ENCODE measurements at regions not wholly inside any gene's neighbourhood (a gene's known extent, or its start where the extent isn't known, plus 50 kb on each side); places are given as distances from the start of the nearest gene placed in this dataset.
"Not testable (repeated sequence)": the region's sequence is repeated elsewhere in the genome, so short reads cannot be mapped to it uniquely, and the experiment has no call there.

- DNase-seq = no peak
Observed at GRCh38 chr4:137825505-137825904, 293.2 kb upstream of the PCDH18 start.

GRCh38 chr4:137823007-137823406 lies 290.7 kb upstream of the PCDH18 start:
- DNase-seq = no peak

DNA sequence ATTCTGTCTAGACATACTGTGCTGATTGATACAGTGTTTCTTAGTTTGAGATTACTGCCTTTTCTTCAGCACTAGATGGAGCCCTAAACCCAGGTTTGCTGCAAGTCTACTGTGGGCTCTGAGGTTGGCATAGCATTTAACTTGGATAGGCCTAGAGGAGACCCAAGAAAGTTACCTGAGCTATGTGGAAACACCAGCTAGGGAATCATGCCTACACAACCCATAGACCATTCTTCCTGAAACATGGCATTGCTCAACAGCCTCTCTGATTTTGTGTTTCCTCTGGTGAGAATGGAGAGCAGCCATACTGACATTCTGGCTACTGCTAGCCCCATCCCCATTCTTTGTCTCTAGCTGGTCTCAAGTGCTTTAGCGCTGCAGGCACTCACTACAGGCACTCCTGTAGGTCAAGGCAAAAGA lies 287.7 kb upstream of the PCDH18 start:
- DNase-seq = no peak

DNA sequence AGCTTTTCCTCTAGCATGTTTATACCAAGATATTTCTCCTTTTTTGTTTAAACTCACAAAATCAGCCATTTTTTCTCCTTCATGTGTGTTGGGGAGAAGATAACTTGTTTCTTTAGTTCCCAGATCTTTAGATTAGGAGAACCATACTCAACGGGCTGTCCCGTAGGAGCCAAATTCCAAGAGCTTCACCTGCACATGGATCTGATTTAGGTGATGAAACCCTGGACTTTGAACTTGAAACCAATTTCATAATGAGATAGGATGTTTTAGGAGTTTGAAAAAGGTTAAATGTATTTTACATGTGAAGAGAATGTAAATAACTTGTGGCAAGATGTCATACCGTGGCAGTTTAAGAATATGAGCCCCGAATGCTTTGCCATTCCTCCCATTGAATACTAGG lies 280.0 kb upstream of the PCDH18 start:
- no peak for DNase-seq

GRCh38 chr4:137806420-137806819 lies 274.1 kb upstream of the PCDH18 start:
- DNase-seq = no peak

GRCh38 chr4:137804906-137805495 lies 272.7 kb upstream of the PCDH18 start:
- no peak for DNase-seq

- no peak for DNase-seq
Observed at GRCh38 chr4:137800861-137801260, 268.6 kb upstream of the PCDH18 start.

GRCh38 chr4:137794764-137795254 lies 262.5 kb upstream of the PCDH18 start:
- DNase-seq = no peak

DNA sequence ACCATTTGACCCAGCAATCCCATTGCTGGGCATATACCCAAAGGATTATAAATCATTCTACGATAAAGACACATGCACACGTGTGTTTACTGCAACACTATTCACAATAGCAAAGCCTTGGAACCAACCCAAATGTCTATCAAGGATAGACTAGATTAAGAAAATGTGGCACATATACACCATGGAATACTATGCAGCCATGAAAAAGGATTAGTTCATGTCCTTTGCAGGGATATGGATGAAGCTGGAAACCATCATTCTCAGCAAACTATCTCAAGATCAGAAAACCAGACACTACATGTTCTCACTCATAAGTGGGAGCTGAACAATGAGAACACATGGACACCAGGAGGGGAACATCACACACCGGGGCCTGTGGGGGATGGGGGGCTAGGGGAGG lies 257.0 kb upstream of the PCDH18 start:
- DNase-seq = not testable (repeated sequence)

DNA sequence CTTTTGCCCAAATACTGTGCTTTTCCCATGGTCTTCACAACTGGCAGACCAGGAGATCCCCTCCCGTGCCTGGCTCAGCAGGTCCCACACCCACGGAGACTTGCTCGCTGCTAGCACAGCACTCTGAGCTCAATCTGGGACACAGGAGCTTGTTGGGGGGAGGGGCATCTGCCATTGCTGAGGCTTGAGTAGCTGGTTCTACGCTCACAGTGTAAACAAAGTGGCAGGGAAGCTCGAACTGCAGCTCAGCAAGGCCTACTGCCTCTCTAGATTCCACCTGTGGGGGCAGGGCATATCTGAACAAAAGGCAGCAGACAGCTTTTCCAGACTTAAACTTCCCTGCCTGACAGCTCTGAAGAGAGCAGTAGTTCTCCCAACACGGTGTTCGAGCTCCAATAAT lies 251.6 kb upstream of the PCDH18 start:
- not testable (repeated sequence) for DNase-seq

DNA sequence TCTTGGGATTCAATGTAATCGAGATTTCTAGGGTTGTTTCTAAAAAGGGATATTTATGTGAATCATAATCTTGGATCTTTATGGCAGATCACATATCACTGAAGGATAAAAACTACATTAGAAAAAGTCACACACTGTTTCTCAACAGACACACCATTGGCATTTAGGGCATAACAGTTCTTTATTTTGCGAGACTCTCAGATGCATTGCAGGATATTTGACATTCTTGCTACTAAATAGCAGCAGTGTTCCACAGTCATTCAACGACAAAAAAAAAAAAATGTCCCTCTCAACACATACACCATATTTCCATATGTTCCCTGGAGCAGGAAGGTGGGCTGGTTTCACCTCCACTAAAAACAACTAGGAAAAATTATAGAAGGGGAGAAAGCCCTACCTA lies 243.4 kb upstream of the PCDH18 start:
- DNase-seq = no peak

DNA sequence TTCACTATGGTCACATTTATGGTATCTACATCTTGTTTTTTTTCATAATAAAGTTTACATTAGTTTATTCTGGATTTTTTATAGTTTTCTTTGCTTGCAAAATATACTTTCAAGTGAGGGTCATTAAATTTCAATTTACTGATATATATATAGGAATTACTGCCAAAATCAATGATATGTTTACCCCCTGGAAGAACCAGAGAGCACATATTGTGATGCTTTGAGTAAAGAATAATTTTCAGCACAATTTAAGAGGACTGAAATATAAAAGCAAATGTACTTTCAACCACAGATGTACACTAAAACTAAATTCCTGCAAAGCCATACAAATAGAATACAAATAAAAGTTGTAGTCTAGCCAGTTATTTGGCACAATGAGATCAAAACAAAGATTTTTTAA lies 242.2 kb upstream of the PCDH18 start:
- DNase-seq = no peak

- DNase-seq = no peak
Observed at GRCh38 chr4:137768881-137769280, 236.6 kb upstream of the PCDH18 start.

- DNase-seq = no peak
Observed at GRCh38 chr4:137768196-137768595, 235.9 kb upstream of the PCDH18 start.

DNA sequence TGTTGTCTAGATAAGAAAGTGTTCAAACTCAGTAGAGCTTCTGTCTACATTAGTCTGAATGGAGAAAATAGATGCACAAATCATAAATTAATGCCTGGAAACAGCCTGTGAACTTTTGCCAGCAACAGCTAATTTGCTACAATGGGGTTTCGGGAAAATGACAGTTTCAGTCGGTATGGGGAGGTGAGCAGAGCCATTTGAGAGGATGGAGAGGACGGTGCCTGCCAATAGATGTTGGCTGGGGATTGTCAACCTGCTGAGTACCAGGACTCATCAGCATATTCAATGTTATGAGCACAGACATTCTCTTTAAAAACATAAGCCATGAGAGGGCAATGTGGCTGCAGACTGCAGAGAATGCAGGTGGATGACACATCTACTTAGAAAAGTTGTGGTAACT lies 230.3 kb upstream of the PCDH18 start:
- no peak for DNase-seq

DNA sequence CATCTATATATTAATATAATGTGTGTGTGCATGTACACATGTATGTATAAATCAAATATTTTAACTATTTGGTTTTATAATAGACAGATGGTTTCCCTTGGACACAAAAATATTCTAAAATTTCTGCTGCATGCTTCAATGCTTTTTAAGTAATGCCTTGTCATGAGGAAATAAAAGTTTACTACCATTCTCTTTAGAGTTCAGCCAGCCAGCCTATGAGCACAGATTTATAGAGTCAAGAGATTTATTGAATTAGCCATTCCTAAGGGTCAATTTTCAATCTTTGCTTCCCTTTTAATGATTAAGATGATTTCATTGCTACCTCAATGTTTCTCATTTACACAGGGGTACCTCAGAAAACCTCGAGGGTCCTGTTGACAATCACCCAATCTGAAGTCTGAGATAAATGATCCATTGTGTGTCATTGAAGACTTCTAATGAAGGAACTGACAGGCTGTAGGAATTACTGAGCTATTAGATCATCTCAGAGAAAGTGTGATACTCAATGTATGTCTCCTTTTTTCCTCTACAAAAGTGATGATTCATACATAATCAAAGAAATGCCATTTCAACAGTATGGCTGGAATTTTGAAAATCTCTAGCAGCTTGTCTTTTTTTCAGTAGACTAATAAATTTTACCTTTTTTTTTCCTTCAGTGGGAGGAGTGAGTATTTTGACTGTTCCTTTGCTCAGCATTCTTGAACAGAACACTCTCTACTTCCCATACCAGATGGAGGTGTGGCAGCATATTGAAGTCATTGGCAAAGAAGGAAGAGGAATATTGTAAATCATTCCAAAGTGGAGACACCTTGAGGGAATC lies 222.6 kb upstream of the PCDH18 start:
- no peak for DNase-seq

DNA sequence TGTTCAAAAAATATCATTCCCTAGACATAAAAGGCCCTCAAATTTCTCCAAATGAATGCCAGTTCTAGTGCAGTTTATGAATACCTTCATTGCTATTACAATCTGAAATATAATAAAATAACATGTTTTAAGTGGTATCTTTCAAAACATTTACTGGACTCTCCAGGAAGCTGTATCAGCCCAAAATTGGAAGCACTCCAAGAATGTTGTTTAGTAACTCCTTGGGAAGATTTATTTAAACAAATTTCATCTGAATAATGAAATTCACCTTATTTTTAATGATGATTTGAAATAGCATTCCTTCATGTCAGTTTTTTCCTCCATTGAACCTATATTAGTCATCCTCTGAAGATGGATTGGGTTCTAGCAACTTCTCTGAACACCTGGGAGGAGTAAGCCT lies 217.2 kb upstream of the PCDH18 start:
- no peak for DNase-seq

DNA sequence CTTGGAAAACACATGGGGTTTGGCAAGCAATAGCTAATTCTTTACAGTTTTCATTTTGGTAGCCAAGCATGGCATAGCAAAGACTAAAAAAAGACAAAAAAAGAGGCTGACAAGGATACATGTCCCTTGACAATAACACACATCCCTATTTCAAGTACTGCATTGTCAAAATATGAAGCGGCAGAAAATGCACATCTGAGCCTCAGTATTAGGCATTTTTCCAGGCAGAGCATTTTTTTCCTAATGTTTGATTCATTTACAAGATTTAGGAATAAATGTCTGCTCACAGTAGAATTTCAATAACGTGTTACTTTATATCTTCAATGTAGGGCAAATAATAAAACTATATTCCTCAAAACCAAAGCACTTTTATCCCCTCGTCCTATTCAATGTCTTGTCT lies 216.3 kb upstream of the PCDH18 start:
- no peak for DNase-seq

GRCh38 chr4:137740141-137740540 lies 207.8 kb upstream of the PCDH18 start:
- no peak for DNase-seq

- no peak for DNase-seq
Observed at GRCh38 chr4:137739391-137739790, 207.1 kb upstream of the PCDH18 start.

- DNase-seq = no peak
Observed at GRCh38 chr4:137738375-137738990, 206.2 kb upstream of the PCDH18 start.

GRCh38 chr4:137735561-137736104 lies 203.3 kb upstream of the PCDH18 start:
- no peak for DNase-seq

All from CD4-positive, alpha-beta T cell treated with Interleukin-17A for 1 hour (primary cell).